Fibroblast of skin of right quadriceps (primary cell): ENCODE measurements at regions not wholly inside any gene's neighbourhood (a gene's known extent, or its start where the extent isn't known, plus 50 kb on each side); places are given as distances from the start of the nearest gene placed in this dataset.

ENCODE experiments used
- DNase-seq: peaks from one replicate; pipeline ENCODE4 v3.0.0-alpha.2; 2013

DNA sequence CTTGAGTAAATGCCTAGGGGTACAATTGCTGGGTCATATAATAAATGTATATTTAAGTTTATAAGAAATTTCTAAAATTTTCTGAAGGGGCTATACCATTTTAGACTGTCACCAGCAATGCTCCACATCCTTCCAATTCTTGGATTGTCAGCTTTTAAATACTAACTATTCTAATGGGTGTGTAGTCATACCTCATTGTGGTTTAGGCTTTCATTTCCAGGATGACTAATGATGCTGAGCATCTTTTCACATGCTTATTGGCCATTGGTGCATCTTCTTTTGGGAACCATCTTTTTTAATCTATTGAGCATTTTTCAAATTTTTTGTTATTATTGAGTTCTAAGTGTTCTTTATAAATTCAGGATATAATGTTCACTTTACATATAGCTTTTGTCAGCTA, 52.5 kb upstream of the CORO2B start:
- DNase-seq = peak; percentile 92

DNA sequence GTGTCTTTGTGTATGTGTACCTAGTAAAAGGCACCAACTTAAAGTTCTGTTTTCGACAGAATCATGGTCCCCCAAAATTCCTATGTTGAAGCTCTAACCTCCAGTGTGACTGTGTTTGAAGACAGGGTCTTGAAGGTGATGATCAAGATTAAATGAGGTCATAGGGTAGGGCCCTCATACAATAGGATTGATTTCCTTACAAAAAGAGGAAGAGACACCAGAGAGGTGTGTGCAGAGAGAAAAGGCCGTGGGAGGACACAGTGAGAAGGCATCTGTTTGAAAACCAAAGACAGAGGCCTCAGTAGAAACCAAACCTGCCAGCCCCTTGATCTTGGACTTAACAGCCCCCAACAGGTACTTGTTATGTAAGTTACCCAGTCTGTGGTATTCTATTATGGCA, 52.0 kb upstream of the CORO2B start:
- DNase-seq = no peak

DNA sequence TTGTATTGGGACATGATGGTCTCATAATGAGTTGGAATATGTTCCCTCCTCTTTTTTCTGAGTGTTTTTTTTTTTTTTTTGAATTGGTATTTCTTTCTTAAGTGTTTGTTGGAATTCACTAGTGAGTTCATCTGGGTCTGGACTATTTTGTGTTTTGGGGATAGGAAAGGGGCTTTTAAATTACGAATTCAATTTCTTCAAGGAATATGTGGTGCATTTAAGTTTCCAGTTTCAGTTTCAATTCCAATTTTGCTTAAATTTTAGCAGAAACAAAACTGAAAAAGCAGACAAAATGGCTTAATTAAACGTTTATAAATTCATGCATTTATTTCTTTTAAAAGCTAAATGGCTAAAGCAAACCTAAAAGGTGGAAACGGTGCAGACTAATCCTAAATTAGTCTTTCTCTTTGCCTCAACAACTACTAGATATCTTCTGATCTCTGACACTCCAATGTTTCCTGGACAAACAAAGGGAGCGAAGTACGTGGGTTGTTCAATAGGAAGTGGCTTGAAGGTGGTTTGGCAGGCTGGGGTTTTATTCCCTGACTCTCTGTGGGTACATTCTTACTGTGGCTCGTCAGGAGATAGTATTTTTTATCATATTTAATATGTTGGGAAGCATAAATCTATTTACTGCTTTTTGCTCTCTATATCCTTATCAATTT, 50.0 kb upstream of the CORO2B start:
- DNase-seq = no peak
